KMS-11 (cell line): ENCODE measurements at regions not wholly inside any gene's neighbourhood (a gene's known extent, or its start where the extent isn't known, plus 50 kb on each side); places are given as distances from the start of the nearest gene placed in this dataset.

ENCODE experiments used
- H2AFZ ChIP-seq: fragments of 200-600 bp; sonication (generic); 2 replicates; pipeline ENCODE4 v1.6.1; 2016; ENCODE audit warnings: antibody characterized with exemption, mixed run types, low read depth
- H3K27ac ChIP-seq: fragments of 200-600 bp; sonication (generic); 2 replicates; pipeline ENCODE4 v1.6.1; 2016; ENCODE audit warnings: mild to moderate bottlenecking, mixed run types
- H3K27me3 ChIP-seq: fragments of 200-600 bp; sonication (generic); 2 replicates; pipeline ENCODE4 v1.6.1; 2017; ENCODE audit warnings: mild to moderate bottlenecking, low read depth, mixed run types, moderate library complexity; ENCODE audit not compliant: insufficient read depth
- H3K36me3 ChIP-seq: fragments of 200-600 bp; sonication (generic); 2 replicates; pipeline ENCODE4 v1.6.1; 2017; ENCODE audit warnings: mild to moderate bottlenecking, mixed run types; ENCODE audit not compliant: insufficient read depth
- H3K4me1 ChIP-seq: fragments of 200-600 bp; sonication (generic); 2 replicates; pipeline ENCODE4 v1.6.1; 2016; ENCODE audit warnings: mild to moderate bottlenecking, low read depth, mixed run types; ENCODE audit not compliant: poor library complexity, severe bottlenecking
- H3K4me2 ChIP-seq: fragments of 200-600 bp; sonication (generic); 2 replicates; pipeline ENCODE4 v1.7.0; 2016; ENCODE audit warnings: mild to moderate bottlenecking, mixed run types
- H3K4me3 ChIP-seq: fragments of 200-600 bp; sonication (generic); IDR thresholded peaks from 2 replicates; pipeline ENCODE4 v1.6.1; 2017; ENCODE audit warnings: low read depth, low read length, mixed read lengths; ENCODE audit not compliant: insufficient read depth
- H3K79me2 ChIP-seq: fragments of 200-600 bp; sonication (generic); 2 replicates; pipeline ENCODE4 v1.6.1; 2016; ENCODE audit warnings: low read depth, mixed run types; ENCODE audit not compliant: insufficient read depth
- H3K9ac ChIP-seq: fragments of 200-600 bp; sonication (generic); 2 replicates; pipeline ENCODE4 v1.6.1; 2016; ENCODE audit warnings: mild to moderate bottlenecking, mixed run types
- H4K20me1 ChIP-seq: fragments of 200-600 bp; sonication (generic); 2 replicates; pipeline ENCODE4 v1.6.1; 2016; ENCODE audit warnings: mild to moderate bottlenecking, mixed run types; ENCODE audit not compliant: insufficient read depth
- TF ChIP-seq, protein P1 (sequence below): fragments of 200-600 bp; sonication (generic); conservative IDR thresholded peaks from 2 replicates; pipeline ENCODE4 v1.6.1; 2017; ENCODE audit warnings: low read depth, mild to moderate bottlenecking, antibody characterized with exemption, low read length, moderate library complexity, mixed read lengths

- no peak overlapping the region for H3K4me3 ChIP-seq
- no peaks in the 10 kb centered on the region for H4K20me1 ChIP-seq
- H3K9ac ChIP-seq = no peak overlapping the region
- TF ChIP-seq, protein P1, sequence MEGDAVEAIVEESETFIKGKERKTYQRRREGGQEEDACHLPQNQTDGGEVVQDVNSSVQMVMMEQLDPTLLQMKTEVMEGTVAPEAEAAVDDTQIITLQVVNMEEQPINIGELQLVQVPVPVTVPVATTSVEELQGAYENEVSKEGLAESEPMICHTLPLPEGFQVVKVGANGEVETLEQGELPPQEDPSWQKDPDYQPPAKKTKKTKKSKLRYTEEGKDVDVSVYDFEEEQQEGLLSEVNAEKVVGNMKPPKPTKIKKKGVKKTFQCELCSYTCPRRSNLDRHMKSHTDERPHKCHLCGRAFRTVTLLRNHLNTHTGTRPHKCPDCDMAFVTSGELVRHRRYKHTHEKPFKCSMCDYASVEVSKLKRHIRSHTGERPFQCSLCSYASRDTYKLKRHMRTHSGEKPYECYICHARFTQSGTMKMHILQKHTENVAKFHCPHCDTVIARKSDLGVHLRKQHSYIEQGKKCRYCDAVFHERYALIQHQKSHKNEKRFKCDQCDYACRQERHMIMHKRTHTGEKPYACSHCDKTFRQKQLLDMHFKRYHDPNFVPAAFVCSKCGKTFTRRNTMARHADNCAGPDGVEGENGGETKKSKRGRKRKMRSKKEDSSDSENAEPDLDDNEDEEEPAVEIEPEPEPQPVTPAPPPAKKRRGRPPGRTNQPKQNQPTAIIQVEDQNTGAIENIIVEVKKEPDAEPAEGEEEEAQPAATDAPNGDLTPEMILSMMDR = no peak
- no peak overlapping the region for H2AFZ ChIP-seq
- H3K36me3 ChIP-seq = no peaks in the 10 kb centered on the region
- no peak overlapping the region for H3K27ac ChIP-seq
- H3K4me1 ChIP-seq = no peaks in the 10 kb centered on the region
- no peak overlapping the region for H3K4me2 ChIP-seq
- H3K79me2 ChIP-seq = no peaks in the 10 kb centered on the region
- H3K27me3 ChIP-seq = no peaks in the 10 kb centered on the region
Measured at GRCh38 chr3:64387688-64388087, 162.4 kb upstream of the PRICKLE2 start.

DNA sequence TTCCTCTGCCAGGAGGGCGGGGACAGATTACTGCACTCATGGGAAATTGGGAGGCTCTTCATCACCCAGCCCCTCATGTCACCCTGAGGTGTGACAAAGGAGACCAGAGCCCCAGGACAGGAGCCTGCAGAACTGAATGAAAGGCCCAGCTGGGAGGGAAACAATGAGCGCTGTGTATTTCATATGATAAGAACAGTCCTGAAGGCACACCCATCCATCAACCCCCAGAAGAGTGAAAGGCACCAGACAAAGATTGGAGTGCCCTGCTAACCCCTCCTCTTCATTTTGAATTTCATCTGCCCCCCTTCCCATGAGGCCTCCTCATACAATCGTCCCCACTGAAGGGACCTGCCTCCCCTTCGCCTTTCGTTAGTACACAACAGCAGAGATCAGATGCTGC is 160.0 kb upstream of the PRICKLE2 start:
- H3K9ac ChIP-seq = no peak overlapping the region
- H3K4me1 ChIP-seq = no peaks in the 10 kb centered on the region
- H3K4me2 ChIP-seq = no peak overlapping the region
- H4K20me1 ChIP-seq = no peaks in the 10 kb centered on the region
- H3K36me3 ChIP-seq = no peaks in the 10 kb centered on the region
- no peak overlapping the region for H2AFZ ChIP-seq
- H3K79me2 ChIP-seq = no peaks in the 10 kb centered on the region
- TF ChIP-seq, protein P1 = no peak
- no peaks in the 10 kb centered on the region for H3K27me3 ChIP-seq
- no peak overlapping the region for H3K27ac ChIP-seq
- H3K4me3 ChIP-seq = no peak overlapping the region

DNA sequence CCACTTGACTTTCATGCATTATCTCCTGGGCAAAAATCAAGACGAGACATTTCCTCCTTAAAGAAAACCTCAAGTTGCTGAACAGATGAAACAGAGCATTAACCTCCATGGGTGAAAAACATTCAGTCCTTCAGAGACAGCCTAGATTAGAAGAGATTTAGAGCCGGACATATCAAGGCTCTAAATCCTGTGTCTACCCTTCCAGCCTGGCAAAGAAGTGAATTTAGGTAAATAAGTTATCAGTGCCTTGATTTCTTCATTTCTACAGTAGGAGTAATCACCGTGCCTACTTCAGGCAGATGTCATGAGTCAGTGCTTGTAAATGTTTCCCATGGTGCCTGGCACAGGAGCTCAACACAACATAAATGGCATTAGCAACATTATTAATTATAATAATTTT is 159.3 kb upstream of the PRICKLE2 start:
- H4K20me1 ChIP-seq = no peaks in the 10 kb centered on the region
- H3K36me3 ChIP-seq = no peaks in the 10 kb centered on the region
- no peaks in the 10 kb centered on the region for H3K79me2 ChIP-seq
- no peak overlapping the region for H3K9ac ChIP-seq
- no peak overlapping the region for H2AFZ ChIP-seq
- H3K4me1 ChIP-seq = no peaks in the 10 kb centered on the region
- no peak overlapping the region for H3K4me3 ChIP-seq
- TF ChIP-seq, protein P1 = no peak
- no peak overlapping the region for H3K27ac ChIP-seq
- no peaks in the 10 kb centered on the region for H3K27me3 ChIP-seq
- H3K4me2 ChIP-seq = no peak overlapping the region

DNA sequence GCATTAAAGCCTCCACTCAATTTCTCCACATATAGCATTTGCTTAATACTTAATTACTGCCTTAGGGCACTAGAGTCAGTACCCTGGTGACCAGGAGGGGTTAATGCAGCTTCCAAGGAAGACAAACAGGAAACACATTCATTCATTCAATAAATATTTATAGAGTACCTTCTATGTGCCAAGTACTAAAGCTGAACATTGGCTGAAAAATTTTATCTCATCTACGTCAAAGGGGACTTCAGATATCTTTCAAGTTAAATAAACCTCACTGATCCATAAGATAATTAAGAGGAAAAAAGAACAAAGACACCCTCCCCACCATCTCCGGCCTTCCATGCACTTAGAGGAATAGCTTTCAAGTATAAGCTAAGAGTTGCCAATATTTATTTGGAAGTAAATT is 156.9 kb upstream of the PRICKLE2 start:
- no peaks in the 10 kb centered on the region for H3K36me3 ChIP-seq
- H3K4me3 ChIP-seq = no peak overlapping the region
- H4K20me1 ChIP-seq = no peaks in the 10 kb centered on the region
- no peaks in the 10 kb centered on the region for H3K4me1 ChIP-seq
- H3K27me3 ChIP-seq = no peaks in the 10 kb centered on the region
- H3K9ac ChIP-seq = no peak overlapping the region
- H2AFZ ChIP-seq = no peak overlapping the region
- no peaks in the 10 kb centered on the region for H3K79me2 ChIP-seq
- TF ChIP-seq, protein P1 = no peak
- H3K4me2 ChIP-seq = no peak overlapping the region
- no peak overlapping the region for H3K27ac ChIP-seq

- Histone ChIP-seq H3K27ac (no peak overlapping the region), H4K20me1 (no peaks in the 10 kb centered on the region), H3K4me1 (no peaks in the 10 kb centered on the region), H3K36me3 (no peaks in the 10 kb centered on the region), H3K79me2 (no peaks in the 10 kb centered on the region), H3K4me2 (no peak overlapping the region), H3K4me3 (no peak overlapping the region), H3K27me3 (no peaks in the 10 kb centered on the region), H3K9ac (no peak overlapping the region), H2AFZ (no peak overlapping the region)
- TF ChIP-seq, protein P1 = no peak
Measured at GRCh38 chr3:64381367-64381766, 156.1 kb upstream of the PRICKLE2 start.
